IMR-90 (cell line): ENCODE measurements at regions not wholly inside any gene's neighbourhood (a gene's known extent, or its start where the extent isn't known, plus 50 kb on each side); places are given as distances from the start of the nearest gene placed in this dataset.

Experiments used
- ATAC-seq: fragments of 200-7000 bp; cut with Tn5 transposase; 2 replicates; pipeline ENCODE4 v1.9.1; 2020; ENCODE audit warnings: low read depth, mild to moderate bottlenecking, moderate library complexity
- BruUV-seq: library from RNA; stranded (reverse); fragments of 400-500 nt; replicated peaks from 2 replicates; lab custom pipeline; 2021; lab: Mats Ljungman, UMichigan
- CTCF ChIA-PET: fragments of 300-600 bp; formaldehyde crosslinking; extraction: SDS; loops from one replicate; lab custom pipeline; 2021; ENCODE audit warnings: antibody characterized with exemption; lab: Yijun Ruan, JAX
- POLR2A ChIA-PET: fragments of 300-600 bp; sonication (Branson Sonifier 250); formaldehyde crosslinking; loops from one replicate; lab custom pipeline; 2022; ENCODE audit warnings: antibody characterized with exemption; ENCODE audit not compliant: unreplicated experiment; lab: Charles Lee
- DNase-seq: peaks from one replicate; pipeline ENCODE4 v3.0.0; 2013
- H2AFZ ChIP-seq: replicated peaks from 2 replicates; pipeline ENCODE3; 2013; ENCODE audit warnings: low read length, mild to moderate bottlenecking; ENCODE audit not compliant: poor library complexity
- H2AK5ac ChIP-seq: 2 replicates; pipeline ENCODE4 v1.6.1; 2013; ENCODE audit warnings: low read depth, low read length, inconsistent platforms
- H2AK9ac ChIP-seq: replicated peaks from 2 replicates; pipeline ENCODE3; 2013; ENCODE audit warnings: mild to moderate bottlenecking, low read depth, low read length, moderate library complexity; ENCODE audit not compliant: poor library complexity
- H2BK120ac ChIP-seq: 2 replicates; pipeline ENCODE4 v1.6.1; 2013; ENCODE audit warnings: low read depth, low read length, inconsistent platforms
- H2BK15ac ChIP-seq: 3 replicates; pipeline ENCODE4 v1.6.1; 2013; ENCODE audit warnings: low read depth, low read length, inconsistent platforms
- H2BK20ac ChIP-seq: 2 replicates; pipeline ENCODE4 v1.6.1; 2013; ENCODE audit warnings: low read depth, mild to moderate bottlenecking, inconsistent platforms, low read length, moderate library complexity
- H2BK5ac ChIP-seq: 2 replicates; pipeline ENCODE4 v1.6.1; 2013; ENCODE audit warnings: mild to moderate bottlenecking, low read depth, low read length, inconsistent platforms; ENCODE audit not compliant: poor library complexity, severe bottlenecking
- H3K14ac ChIP-seq: replicated peaks from 2 replicates; pipeline ENCODE4 v1.6.1; 2013; ENCODE audit warnings: low read depth, low read length, inconsistent platforms
- H3K18ac ChIP-seq: 2 replicates; pipeline ENCODE4 v1.6.1; 2013; ENCODE audit warnings: low read depth, low read length, control low read depth
- H3K23ac ChIP-seq: 2 replicates; pipeline ENCODE4 v1.6.1; 2013; ENCODE audit warnings: low read depth, low read length, inconsistent platforms
- H3K27ac ChIP-seq: 2 replicates; pipeline ENCODE4 v1.5.1; 2013; ENCODE audit warnings: mild to moderate bottlenecking, control low read depth, low read length; ENCODE audit not compliant: insufficient read depth
- H3K27me3 ChIP-seq: 2 replicates; pipeline ENCODE4 v1.6.1; 2013; ENCODE audit warnings: low read length; ENCODE audit not compliant: control insufficient read depth, insufficient read depth
- H3K36me3 ChIP-seq: 2 replicates; pipeline ENCODE4 v1.6.1; 2013; ENCODE audit warnings: low read length, mixed read lengths; ENCODE audit not compliant: control insufficient read depth, insufficient read depth
- H3K4ac ChIP-seq: 2 replicates; pipeline ENCODE4 v1.6.1; 2013; ENCODE audit warnings: low read depth, low read length, inconsistent platforms
- H3K4me1 ChIP-seq: 2 replicates; pipeline ENCODE4 v1.6.1; 2013; ENCODE audit warnings: low read length, mixed read lengths; ENCODE audit not compliant: control insufficient read depth, insufficient read depth
- H3K4me2 ChIP-seq: 2 replicates; pipeline ENCODE4 v1.6.1; 2013; ENCODE audit warnings: low read depth, mild to moderate bottlenecking, control low read depth, low read length, moderate library complexity
- H3K4me3 ChIP-seq: 2 replicates; pipeline ENCODE4 v1.5.1; 2013; ENCODE audit warnings: low read depth, mild to moderate bottlenecking, control low read depth, low read length, moderate library complexity; ENCODE audit not compliant: insufficient read depth
- H3K56ac ChIP-seq: 2 replicates; pipeline ENCODE4 v1.6.1; 2013; ENCODE audit warnings: low read length, inconsistent platforms; ENCODE audit not compliant: insufficient read depth; ENCODE audit errors: extremely low read depth
- H3K79me1 ChIP-seq, 2 experiments: 2 replicates each; pipeline ENCODE4 v1.6.1; 2013; ENCODE audit warnings: low read length in 2 of 2, inconsistent platforms in 1 of 2, low read depth in 1 of 2
- H3K9ac ChIP-seq: 2 replicates; pipeline ENCODE4 v1.6.1; 2013; ENCODE audit warnings: low read depth, low read length, control low read depth
- H3K9me1 ChIP-seq: 2 replicates; pipeline ENCODE4 v1.6.1; 2013; ENCODE audit warnings: low read length, inconsistent platforms; ENCODE audit not compliant: insufficient read depth
- H3K9me3 ChIP-seq: 2 replicates; pipeline ENCODE4 v1.6.1; 2013; ENCODE audit warnings: low read length; ENCODE audit not compliant: control insufficient read depth, insufficient read depth
- H4K20me1 ChIP-seq: 2 replicates; pipeline ENCODE4 v1.6.1; 2013; ENCODE audit warnings: low read length, inconsistent platforms; ENCODE audit not compliant: insufficient read depth
- H4K5ac ChIP-seq: 2 replicates; pipeline ENCODE4 v1.6.1; 2013; ENCODE audit warnings: mild to moderate bottlenecking, low read depth, low read length, control low read depth
- H4K8ac ChIP-seq, 2 experiments: 2 replicates each; pipeline ENCODE4 v1.6.1; 2013; ENCODE audit warnings: low read depth in 2 of 2, low read length in 2 of 2, control low read depth in 1 of 2, inconsistent platforms in 1 of 2
- H4K91ac ChIP-seq: 2 replicates; pipeline ENCODE4 v1.6.1; 2013; ENCODE audit warnings: low read depth, low read length, inconsistent platforms; ENCODE audit not compliant: insufficient read depth
- BHLHE40 ChIP-seq: fragments of 150-350 bp; IDR thresholded peaks from 2 replicates; pipeline ENCODE4 v1.6.1; 2016; ENCODE audit warnings: mild to moderate bottlenecking, low read depth, low read length
- CEBPB ChIP-seq: IDR thresholded peaks from 2 replicates; pipeline ENCODE4 v1.6.1; 2012; ENCODE audit warnings: low read depth, low read length, improper control_type of control experiment
- MAFK ChIP-seq: IDR thresholded peaks from 2 replicates; pipeline ENCODE4 v1.6.1; 2012; ENCODE audit warnings: low read depth, low read length, improper control_type of control experiment
- MAZ ChIP-seq: IDR thresholded peaks from 2 replicates; pipeline ENCODE4 v1.6.1; 2012; ENCODE audit warnings: low read depth, mild to moderate bottlenecking, low read length, improper control_type of control experiment, moderate library complexity, borderline replicate concordance
- MXI1 ChIP-seq: IDR thresholded peaks from 2 replicates; pipeline ENCODE4 v1.6.1; 2012; ENCODE audit warnings: low read depth, mild to moderate bottlenecking, low read length, moderate library complexity, borderline replicate concordance
- NFE2L2 ChIP-seq: fragments of 150-350 bp; IDR thresholded peaks from 2 replicates; pipeline ENCODE4 v1.6.1; 2016; ENCODE audit warnings: low read depth, mild to moderate bottlenecking, low read length
- POLR2A ChIP-seq: IDR thresholded peaks from 2 replicates; pipeline ENCODE4 v1.6.1; 2012; ENCODE audit warnings: mild to moderate bottlenecking, low read depth, low read length
- RAD21 ChIP-seq: IDR thresholded peaks from 2 replicates; pipeline ENCODE4 v1.6.1; 2012; ENCODE audit warnings: low read length, improper control_type of control experiment
- RCOR1 ChIP-seq: IDR thresholded peaks from 2 replicates; pipeline ENCODE4 v1.6.1; 2012; ENCODE audit warnings: mild to moderate bottlenecking, low read length, improper control_type of control experiment; ENCODE audit not compliant: insufficient replicate concordance
- SMC3 ChIP-seq: fragments of 150-350 bp; IDR thresholded peaks from 2 replicates; pipeline ENCODE4 v1.6.1; 2016; ENCODE audit warnings: low read depth, mild to moderate bottlenecking, antibody characterized with exemption, low read length, moderate library complexity
- WGBS, 2 experiments: methylation state at CpG; one replicate each; pipeline versions ENCODE4 v1.1.5 to v1.1.7; 2013; ENCODE audit warnings: missing lambda C conversion rate in 2 of 2; ENCODE audit not compliant: insufficient read length in 1 of 2; ENCODE audit errors: extremely low coverage in 2 of 2; 5-methylcytosine and 5-hydroxymethylcytosine counted together
- dilution Hi-C: fragments of 300-500 bp; cut with HindIII; formaldehyde crosslinking; loops from one replicate; pipeline ENCODE4 v1.14.3; 2018; ENCODE audit warnings: low sequenced_read_pairs; ENCODE audit not compliant: unreplicated experiment
- in situ Hi-C: fragments of 300-500 bp; cut with MboI; formaldehyde crosslinking; loops from 3 replicates; pipeline ENCODE4 v1.14.3; 2019; ENCODE audit warnings: low sequenced_read_pairs, inconsistent platforms, mixed read lengths
- intact Hi-C: fragments of 100-400 bp; cut with micrococcal nuclease; formaldehyde crosslinking; loops from 2 replicates; pipeline ENCODE4 v1.10.0; 2022
- TF ChIP-seq, protein P1 (sequence below): conservative IDR thresholded peaks from 2 replicates; pipeline ENCODE4 v1.5.1; 2012; ENCODE audit warnings: mild to moderate bottlenecking, low read depth, low read length, improper control_type of control experiment
- TF ChIP-seq, protein P2 (sequence below): fragments of 150-350 bp; IDR thresholded peaks from 2 replicates; pipeline ENCODE4 v1.6.1; 2017; ENCODE audit warnings: mild to moderate bottlenecking, antibody characterized with exemption, low read length, low read depth
- TF ChIP-seq, protein P3 (sequence below): fragments of 150-350 bp; IDR thresholded peaks from 2 replicates; pipeline ENCODE4 v1.6.1; 2016; ENCODE audit warnings: low read depth, mild to moderate bottlenecking, low read length, moderate library complexity, borderline replicate concordance

DNA sequence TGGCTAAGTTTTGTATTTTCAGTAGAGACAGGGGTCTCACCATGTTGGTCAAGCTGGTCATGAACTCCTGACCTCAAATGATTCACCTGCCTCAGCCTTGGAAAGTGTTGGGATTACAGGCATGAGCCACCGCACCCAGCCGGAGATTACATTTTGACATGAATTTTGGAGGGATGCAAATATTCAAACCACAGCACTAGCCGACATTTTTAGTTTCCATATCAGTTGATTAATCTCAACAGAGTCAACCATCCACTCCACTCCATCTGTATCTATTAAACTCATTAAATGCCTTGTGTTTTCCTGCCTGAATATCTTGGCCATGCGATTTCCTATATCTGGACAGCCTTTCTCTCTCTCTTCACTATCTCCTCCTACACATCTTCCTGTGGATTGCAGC lies 64.1 kb upstream of the PDGFRA start:
- Histone ChIP-seq H3K4ac (peak overlapping the region; percentile 82), H2BK5ac (peak overlapping the region; percentile 80), H3K9ac (no peak overlapping the region; the same call in 1 of the 2 replicates), H2BK15ac (peak overlapping the region; percentile 74), H4K5ac (peak overlapping the region; percentile 81), H3K23ac (peak overlapping the region; percentile 39; the same call in 1 of the 2 replicates), H4K8ac (peak overlapping the region; percentile 47 to 89), H3K4me3 (no peak overlapping the region), H3K14ac (peak overlapping the region; percentile 31; the same call in 1 of the 2 replicates), H3K56ac (peak overlapping the region; percentile 69; the same call in 1 of the 2 replicates), H3K18ac (peak overlapping the region; percentile 96), H4K20me1 (no peaks in the 10 kb centered on the region), H4K91ac (peak overlapping the region; percentile 69), H3K4me2 (peak overlapping the region; percentile 76; the same call in 1 of the 2 replicates), H3K9me3 (no peaks in the 10 kb centered on the region), H3K36me3 (no peaks in the 10 kb centered on the region), H2AK9ac (no peak overlapping the region), H2BK120ac (peak overlapping the region; percentile 85), H3K79me1 (no peaks in the 10 kb centered on the region), H3K27ac (peak overlapping the region; percentile 70), H3K9me1 (peaks cover 7% of the 10 kb centered on the region), H2AK5ac (peak overlapping the region; percentile 69; the same call in 1 of the 2 replicates), H2AFZ (no peak overlapping the region), H3K4me1 (peaks cover 8% of the 10 kb centered on the region), H2BK20ac (peak overlapping the region; percentile 92), H3K27me3 (no peaks in the 10 kb centered on the region)
- WGBS, 2 experiments, result 20% methylated on average over 1 of the region's 4 CpGs; no CpG with 5 or more reads in 1 of the 2 experiments
- intact Hi-C loops (loop anchor here (5.0 kb wide), 1 partner anchor 83 kb away; no protein-coding TSS in a partner anchor), dilution Hi-C loops (no loop called here), in situ Hi-C loops (no loop called here)
- DNase-seq, result no peak
- CTCF ChIA-PET, result no interaction called here
- TF ChIP-seq MAFK, result no peak
- TF ChIP-seq, protein P1, sequence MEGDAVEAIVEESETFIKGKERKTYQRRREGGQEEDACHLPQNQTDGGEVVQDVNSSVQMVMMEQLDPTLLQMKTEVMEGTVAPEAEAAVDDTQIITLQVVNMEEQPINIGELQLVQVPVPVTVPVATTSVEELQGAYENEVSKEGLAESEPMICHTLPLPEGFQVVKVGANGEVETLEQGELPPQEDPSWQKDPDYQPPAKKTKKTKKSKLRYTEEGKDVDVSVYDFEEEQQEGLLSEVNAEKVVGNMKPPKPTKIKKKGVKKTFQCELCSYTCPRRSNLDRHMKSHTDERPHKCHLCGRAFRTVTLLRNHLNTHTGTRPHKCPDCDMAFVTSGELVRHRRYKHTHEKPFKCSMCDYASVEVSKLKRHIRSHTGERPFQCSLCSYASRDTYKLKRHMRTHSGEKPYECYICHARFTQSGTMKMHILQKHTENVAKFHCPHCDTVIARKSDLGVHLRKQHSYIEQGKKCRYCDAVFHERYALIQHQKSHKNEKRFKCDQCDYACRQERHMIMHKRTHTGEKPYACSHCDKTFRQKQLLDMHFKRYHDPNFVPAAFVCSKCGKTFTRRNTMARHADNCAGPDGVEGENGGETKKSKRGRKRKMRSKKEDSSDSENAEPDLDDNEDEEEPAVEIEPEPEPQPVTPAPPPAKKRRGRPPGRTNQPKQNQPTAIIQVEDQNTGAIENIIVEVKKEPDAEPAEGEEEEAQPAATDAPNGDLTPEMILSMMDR, result no peak
- TF ChIP-seq RAD21, result no peak
- TF ChIP-seq NFE2L2, result no peak
- TF ChIP-seq MXI1, result no peak
- TF ChIP-seq, protein P2, sequence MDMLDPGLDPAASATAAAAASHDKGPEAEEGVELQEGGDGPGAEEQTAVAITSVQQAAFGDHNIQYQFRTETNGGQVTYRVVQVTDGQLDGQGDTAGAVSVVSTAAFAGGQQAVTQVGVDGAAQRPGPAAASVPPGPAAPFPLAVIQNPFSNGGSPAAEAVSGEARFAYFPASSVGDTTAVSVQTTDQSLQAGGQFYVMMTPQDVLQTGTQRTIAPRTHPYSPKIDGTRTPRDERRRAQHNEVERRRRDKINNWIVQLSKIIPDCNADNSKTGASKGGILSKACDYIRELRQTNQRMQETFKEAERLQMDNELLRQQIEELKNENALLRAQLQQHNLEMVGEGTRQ, result no peak
- no peak for TF ChIP-seq BHLHE40
- no peak for TF ChIP-seq RCOR1
- TF ChIP-seq MAZ, result no peak
- TF ChIP-seq, protein P3, sequence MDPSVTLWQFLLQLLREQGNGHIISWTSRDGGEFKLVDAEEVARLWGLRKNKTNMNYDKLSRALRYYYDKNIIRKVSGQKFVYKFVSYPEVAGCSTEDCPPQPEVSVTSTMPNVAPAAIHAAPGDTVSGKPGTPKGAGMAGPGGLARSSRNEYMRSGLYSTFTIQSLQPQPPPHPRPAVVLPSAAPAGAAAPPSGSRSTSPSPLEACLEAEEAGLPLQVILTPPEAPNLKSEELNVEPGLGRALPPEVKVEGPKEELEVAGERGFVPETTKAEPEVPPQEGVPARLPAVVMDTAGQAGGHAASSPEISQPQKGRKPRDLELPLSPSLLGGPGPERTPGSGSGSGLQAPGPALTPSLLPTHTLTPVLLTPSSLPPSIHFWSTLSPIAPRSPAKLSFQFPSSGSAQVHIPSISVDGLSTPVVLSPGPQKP, result no peak
- no peak for TF ChIP-seq CEBPB
- TF ChIP-seq POLR2A, result no peak
- no peak for TF ChIP-seq SMC3
- ATAC-seq, result peak; percentile 40; the same call in 1 of the 2 replicates
- no TSS peak for BruUV-seq
- POLR2A ChIA-PET, result no interaction called here
